HG03097 (cell line): ENCODE measurements at regions not wholly inside any gene's neighbourhood (a gene's known extent, or its start where the extent isn't known, plus 50 kb on each side); places are given as distances from the start of the nearest gene placed in this dataset.

Source experiments
- ATAC-seq: cut with Tn5 transposase; IDR thresholded peaks from one replicate; pipeline ENCODE4 v1.9.1; 2021; ENCODE audit not compliant: unreplicated experiment, low FRiP score

DNA sequence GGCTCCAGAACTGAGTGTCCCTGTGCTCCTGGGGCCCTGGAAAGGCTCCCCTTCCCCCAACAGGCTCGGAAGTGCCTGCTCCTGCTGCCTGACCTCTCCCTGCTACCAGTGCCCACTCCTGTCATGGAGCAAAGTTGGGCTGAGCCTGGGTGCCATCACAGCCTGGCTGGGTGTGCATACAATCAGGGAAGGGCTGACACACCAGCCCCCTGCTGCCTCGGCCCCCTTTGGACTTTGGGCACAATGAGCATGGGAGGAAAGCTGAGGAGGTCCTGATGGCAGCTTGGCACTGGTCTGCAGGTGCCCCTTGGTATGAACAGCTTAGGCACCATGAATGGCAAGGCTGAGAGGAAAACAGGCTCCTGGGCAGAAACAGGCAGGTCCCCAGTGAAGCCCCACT, 405.0 kb downstream of the PID1 start:
- ATAC-seq: no peak

DNA sequence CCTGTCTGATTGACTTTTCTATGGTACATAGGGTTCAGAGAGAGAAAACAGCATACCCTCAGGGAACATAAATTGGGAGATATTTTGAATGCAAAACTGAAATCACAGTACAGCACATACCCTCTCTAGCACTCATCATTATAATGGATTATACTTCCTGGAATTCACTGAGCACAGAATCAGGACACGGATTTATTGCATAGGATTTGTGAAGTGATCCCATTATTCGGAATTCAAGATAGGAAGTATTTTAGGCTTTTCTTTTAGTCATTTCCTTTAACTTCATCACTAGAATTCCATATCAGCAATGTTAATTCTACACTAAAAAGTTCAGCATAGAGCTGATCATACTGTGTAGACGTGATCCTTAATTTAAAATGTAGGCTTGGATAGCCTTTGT, 407.0 kb downstream of the PID1 start:
- no peak for ATAC-seq

- no peak for ATAC-seq
Observed at GRCh38 chr2:228860601-228861285, 410.3 kb downstream of the PID1 start.

DNA sequence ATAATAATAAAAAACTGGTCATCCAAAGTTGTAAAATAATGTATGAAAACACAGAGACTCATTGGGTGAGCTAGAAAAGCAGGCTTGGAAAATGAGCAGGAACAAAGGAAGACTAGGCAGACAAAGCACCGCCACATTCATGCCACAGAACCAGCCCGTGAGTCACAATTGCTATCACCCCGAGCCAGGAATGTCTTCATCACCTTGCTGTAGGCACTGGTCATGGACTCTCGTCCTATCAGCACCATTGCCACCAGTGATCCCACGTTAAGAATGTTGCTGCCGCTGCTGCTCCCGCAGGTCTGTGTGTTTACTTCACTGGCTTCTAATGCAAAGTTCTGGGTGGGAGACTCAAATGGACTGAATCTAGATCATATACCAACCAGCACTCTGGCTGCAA, 417.9 kb downstream of the PID1 start:
- ATAC-seq: no peak

DNA sequence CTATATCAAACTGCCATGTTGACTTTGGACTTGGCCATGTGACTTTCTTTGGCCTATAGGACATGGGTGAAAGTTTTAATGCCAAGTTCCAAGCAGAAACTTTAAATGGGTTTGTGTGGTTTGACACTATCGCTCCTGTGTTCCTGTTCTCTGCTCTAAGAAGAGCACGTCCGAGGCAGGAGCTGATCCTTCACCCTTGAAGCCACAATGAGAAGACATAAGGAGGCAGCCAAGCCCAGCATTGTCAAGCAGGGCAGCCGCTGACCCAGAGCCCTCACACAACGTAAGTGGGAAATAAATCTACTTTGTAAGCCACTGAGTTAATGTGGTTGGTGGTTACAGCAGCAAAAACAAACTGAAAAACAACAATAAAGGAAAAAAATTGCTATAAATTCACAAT, 422.4 kb downstream of the PID1 start:
- no peak for ATAC-seq

GRCh38 chr2:228847684-228848083, 423.4 kb downstream of the PID1 start:
- no peak for ATAC-seq

- no peak for ATAC-seq
Observed at GRCh38 chr2:228846161-228846560, 424.9 kb downstream of the PID1 start.

GRCh38 chr2:228845162-228845925, 425.7 kb downstream of the PID1 start:
- no peak for ATAC-seq

- ATAC-seq: no peak
Observed at GRCh38 chr2:228841877-228842276, 429.2 kb downstream of the PID1 start.

DNA sequence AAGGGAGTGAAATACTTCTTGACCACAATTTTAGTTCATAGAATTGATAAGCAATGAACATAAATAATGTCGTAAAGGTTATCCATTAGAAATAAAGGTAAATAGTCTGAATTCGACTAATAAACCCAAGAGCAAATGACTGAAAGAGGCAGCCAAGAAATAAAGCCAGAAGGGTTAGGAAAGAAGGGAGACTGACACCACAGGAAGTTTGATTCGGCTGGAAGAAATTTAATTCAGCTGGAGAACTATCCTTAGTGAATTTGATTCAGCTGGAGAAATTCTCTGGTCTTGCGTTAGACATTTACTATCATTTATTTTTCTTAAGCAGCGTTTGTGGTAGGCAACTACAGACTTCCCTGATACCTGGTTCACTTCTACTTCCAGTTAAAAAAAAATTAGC, 429.6 kb downstream of the PID1 start:
- ATAC-seq: no peak

DNA sequence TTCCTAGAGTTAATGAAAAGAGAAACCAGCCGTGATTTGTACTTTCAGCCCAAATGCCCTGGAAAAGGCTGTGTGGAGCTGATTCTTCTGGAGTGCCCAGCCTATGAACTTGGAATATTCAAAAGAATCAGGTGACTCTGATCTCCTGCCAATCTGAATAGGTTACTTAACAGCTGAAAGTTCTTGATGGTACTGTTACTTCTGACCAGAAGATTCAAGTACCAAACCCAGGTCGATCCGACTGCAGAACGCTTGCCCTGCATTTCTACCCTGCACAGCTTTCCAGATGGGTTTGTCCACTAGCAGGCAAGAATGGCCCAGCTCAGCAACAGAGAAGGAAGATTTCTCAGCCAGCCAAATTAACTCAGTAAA, 430.4 kb downstream of the PID1 start:
- ATAC-seq: no peak

- ATAC-seq: no peak
Observed at GRCh38 chr2:228840113-228840742, 430.9 kb downstream of the PID1 start.

- ATAC-seq: no peak
Observed at GRCh38 chr2:228839421-228839876, 431.6 kb downstream of the PID1 start.

- no peak for ATAC-seq
Observed at GRCh38 chr2:228838819-228839218, 432.3 kb downstream of the PID1 start.

- ATAC-seq: no peak
Observed at GRCh38 chr2:228828397-228828796, 442.7 kb downstream of the PID1 start.

GRCh38 chr2:228827056-228827700, 443.9 kb downstream of the PID1 start:
- ATAC-seq: no peak

DNA sequence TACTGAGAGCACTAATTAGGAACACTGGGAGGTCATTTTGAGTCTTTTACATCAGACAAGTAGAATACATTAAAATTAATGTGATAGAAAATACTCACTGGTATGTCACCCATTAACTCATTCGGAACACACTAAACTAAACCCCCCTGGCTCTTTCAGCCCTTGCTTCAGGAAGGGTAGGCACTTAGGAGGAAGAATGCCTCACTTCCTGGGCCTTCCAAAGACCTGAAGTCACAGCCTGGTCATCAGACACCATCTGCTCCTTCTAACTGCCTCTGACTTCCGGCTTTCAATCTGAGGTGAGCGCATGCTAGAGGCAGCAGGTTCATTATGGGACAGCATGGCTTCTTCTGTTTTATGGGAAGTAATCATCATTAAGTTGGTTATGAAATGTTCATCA, 451.4 kb downstream of the PID1 start:
- no peak for ATAC-seq

DNA sequence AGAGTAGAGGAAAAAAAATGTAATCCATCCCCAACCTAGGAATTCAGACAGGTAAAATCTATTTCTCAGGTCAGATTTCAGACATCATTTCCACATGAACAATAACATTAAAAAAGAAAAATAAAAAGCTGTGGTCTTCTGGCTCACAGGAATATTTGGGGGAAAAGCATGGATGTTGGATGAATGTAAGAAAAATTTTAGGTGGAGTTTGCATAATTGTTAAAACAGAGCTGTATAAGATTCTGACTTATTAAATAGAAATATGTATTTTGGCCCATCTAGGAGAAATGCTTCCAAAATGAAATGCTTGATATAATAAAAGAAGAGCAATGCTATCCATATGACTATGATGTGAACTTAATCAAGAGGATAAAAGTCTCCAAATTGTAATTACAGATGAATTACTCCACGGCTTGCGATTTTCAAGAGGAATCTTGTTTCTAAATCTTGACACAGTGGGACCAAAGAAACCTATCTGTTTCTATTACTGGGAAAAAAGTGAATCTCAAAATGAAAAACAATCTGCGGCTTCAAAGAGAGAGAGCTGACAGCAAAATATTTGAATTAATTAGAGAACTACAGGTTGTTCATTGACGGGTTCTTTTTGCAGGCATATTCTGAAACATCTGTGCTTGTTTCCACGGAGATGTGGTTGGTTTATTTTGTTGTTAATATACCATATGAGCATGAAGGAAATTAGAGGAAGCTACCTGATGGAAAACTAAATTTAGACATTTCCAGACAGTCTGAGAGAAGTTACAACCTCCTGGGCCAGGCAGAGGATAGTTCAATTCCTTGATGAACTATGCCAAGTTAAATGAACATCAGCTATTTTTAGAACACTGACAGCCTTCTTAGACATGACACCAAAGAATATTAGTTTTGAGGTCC, 468.7 kb downstream of the PID1 start:
- ATAC-seq: no peak

- ATAC-seq: no peak
Observed at GRCh38 chr2:228801451-228801850, 469.6 kb downstream of the PID1 start.

GRCh38 chr2:228799208-228799588, 471.9 kb downstream of the PID1 start:
- ATAC-seq: no peak
